GM12892 (cell line): ENCODE measurements at regions not wholly inside any gene's neighbourhood (a gene's known extent, or its start where the extent isn't known, plus 50 kb on each side); places are given as distances from the start of the nearest gene placed in this dataset.
"Not testable (repeated sequence)": the region's sequence is repeated elsewhere in the genome, so short reads cannot be mapped to it uniquely, and the experiment has no call there.

ENCODE experiments used
- DNase-seq: peaks from one replicate; pipeline ENCODE4 v3.0.0; 2011; ENCODE audit not compliant: insufficient read length
- FAIRE-seq: peaks from 2 replicates; lab custom pipeline; 2011; peaks lifted over from hg19 to GRCh38; lab: Jason Lieb, UNC
- POLR2A ChIP-seq: IDR thresholded peaks from 2 replicates; pipeline ENCODE4 v1.6.1; 2011; ENCODE audit warnings: low read depth, low read length, control low read depth
- POLR2AphosphoS5 ChIP-seq: IDR thresholded peaks from 2 replicates; pipeline ENCODE4 v1.6.1; 2011; ENCODE audit warnings: low read depth, low read length, control low read depth
- TAF1 ChIP-seq: IDR thresholded peaks from 2 replicates; pipeline ENCODE4 v1.6.1; 2011; ENCODE audit warnings: low read depth, mild to moderate bottlenecking, control low read depth, low read length, borderline replicate concordance

- FAIRE-seq (no peak), DNase-seq (no peak)
- no peak for TF ChIP-seq POLR2AphosphoS5
- TF ChIP-seq POLR2A, result no peak
- no peak for TF ChIP-seq TAF1
Observed at GRCh38 chr16:64272028-64272427, 849.8 kb downstream of the CDH11 start.

- TF ChIP-seq POLR2AphosphoS5 (no peak), TAF1 (no peak), POLR2A (no peak)
- no peak for DNase-seq
- no peak for FAIRE-seq
Observed at GRCh38 chr16:64269756-64270155, 852.1 kb downstream of the CDH11 start.

- TF ChIP-seq POLR2A (no peak), TAF1 (no peak), POLR2AphosphoS5 (no peak)
- FAIRE-seq (no peak), DNase-seq (no peak)
Observed at GRCh38 chr16:64265756-64266155, 856.1 kb downstream of the CDH11 start.

DNA sequence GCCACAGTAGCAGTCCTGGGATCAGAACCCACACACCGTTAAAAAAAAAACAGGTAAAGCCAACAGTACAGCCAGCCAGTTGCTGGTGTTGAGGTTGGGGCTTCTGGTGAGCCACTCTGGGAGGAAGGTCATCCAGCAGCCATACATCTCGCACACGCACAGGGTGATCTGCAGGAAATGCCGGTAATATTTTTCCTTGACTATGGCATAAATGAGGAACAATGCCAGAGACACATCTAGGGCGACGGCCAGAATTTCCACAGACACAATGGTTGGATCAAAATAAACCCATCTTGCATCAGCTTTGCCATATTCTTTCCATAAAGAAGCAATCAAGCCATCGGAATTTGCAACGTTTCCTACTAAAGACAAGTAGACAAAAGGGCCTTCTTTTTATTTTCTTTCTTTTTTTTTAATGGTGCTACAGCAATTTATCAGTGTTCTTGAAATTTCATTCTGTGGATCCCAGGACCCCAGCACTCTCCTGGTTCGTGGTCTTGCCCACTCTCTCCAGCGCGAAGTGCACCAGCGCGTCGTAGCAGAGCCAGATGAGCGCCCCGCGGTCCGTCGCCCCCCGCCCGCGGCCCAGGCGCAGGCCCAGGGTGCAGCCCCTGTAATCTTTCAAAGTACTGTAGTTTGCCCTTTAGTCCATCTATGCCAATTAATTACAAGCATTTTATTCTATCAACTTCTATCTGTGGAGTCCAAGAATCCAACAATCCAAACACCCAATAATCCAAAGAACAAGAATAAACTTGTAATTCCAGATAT lies 861.0 kb downstream of the CDH11 start:
- DNase-seq, FAIRE-seq: not testable (repeated sequence)

DNA sequence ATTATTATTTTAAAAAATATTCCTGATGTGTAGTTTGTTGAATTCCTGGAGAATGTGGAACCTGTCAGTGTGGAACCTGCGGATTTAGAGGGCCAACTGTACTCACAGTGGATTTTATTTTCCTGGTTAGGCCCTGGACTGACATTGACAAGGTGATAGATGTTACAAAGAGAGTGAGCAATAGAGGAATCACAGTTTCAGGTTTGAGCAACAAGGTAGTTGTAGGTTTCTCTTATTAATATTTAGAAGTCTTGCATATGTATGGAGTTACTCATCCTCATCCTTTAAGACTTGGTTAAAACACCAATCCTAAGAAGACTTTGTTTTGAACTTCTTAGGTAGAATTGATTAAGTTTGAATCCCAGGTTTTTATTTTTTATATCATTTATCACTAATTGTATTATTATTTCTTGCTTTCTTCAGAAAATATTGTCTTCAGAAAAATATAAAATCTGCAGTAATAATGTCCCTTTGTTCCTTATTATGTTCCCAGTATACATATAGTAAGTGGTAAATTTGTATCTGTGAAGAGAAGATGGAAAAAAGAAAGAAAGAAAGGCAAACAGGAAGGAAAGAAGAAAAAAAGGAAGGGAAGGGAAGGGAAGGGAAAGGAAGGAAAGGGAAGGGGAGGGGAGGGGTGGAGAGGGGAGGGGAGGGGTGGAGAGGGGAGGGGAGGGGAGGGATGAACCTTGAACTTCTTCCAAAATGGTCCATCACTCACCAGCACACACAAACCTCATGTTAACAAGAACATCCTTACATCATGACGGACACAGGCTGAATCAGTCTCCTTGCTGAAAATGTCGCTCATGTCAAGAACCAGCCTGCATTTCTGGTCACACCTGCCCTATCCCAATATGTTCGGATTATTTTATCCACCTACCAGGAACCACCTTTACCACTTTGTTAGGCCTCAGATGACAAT lies 867.2 kb downstream of the CDH11 start:
- no peak for DNase-seq
- FAIRE-seq, result no peak
- TF ChIP-seq TAF1 (no peak), POLR2AphosphoS5 (no peak), POLR2A (no peak)

- TF ChIP-seq TAF1, result no peak
- TF ChIP-seq POLR2AphosphoS5, result no peak
- TF ChIP-seq POLR2A, result no peak
- DNase-seq (no peak), FAIRE-seq (no peak)
Observed at GRCh38 chr16:64253525-64253924, 868.3 kb downstream of the CDH11 start.

DNA sequence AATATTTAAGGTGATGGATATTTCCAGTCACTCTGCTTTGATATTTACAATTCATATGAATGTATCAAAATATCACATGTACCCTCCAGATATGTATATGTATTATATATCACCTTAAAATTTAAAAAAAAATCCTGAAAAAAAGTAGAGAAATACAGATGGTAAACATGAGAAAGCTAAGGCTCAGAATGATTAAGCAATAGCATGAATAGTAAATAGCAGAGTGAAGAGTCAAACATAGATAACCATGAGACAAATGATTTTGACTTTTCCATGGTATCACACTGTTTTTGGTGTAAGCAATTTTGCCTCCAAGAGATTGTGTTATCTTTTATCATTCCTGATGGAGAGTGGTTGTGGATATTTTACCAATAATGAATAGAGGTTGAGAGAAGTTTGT lies 868.8 kb downstream of the CDH11 start:
- no peak for TF ChIP-seq POLR2AphosphoS5
- TF ChIP-seq POLR2A, result no peak
- TF ChIP-seq TAF1, result no peak

GRCh38 chr16:64251742-64252141 lies 870.1 kb downstream of the CDH11 start:
- no peak for DNase-seq
- TF ChIP-seq POLR2A (no peak), TAF1 (no peak), POLR2AphosphoS5 (no peak)
- no peak for FAIRE-seq

More for the DNA sequence above, 868.8 kb downstream of the CDH11 start:
- FAIRE-seq, result no peak
- DNase-seq, result no peak

- DNase-seq, result no peak
Observed at GRCh38 chr16:64250866-64251265, 871.0 kb downstream of the CDH11 start.

GRCh38 chr16:64242492-64242891 lies 879.4 kb downstream of the CDH11 start:
- FAIRE-seq, result no peak
- TF ChIP-seq TAF1, result no peak
- no peak for TF ChIP-seq POLR2AphosphoS5
- no peak for TF ChIP-seq POLR2A

More at GRCh38 chr16:64250866-64251265, 871.0 kb downstream of the CDH11 start:
- no peak for TF ChIP-seq TAF1
- TF ChIP-seq POLR2AphosphoS5, result no peak
- FAIRE-seq, result no peak

GRCh38 chr16:64240586-64240985 lies 881.3 kb downstream of the CDH11 start:
- no peak for DNase-seq
- TF ChIP-seq POLR2AphosphoS5, result no peak
- TF ChIP-seq TAF1, result no peak
- TF ChIP-seq POLR2A, result no peak

More at GRCh38 chr16:64242492-64242891, 879.4 kb downstream of the CDH11 start:
- no peak for DNase-seq

More at GRCh38 chr16:64240586-64240985, 881.3 kb downstream of the CDH11 start:
- no peak for FAIRE-seq
